HEK293 (cell line): ENCODE measurements at regions not wholly inside any gene's neighbourhood (a gene's known extent, or its start where the extent isn't known, plus 50 kb on each side); places are given as distances from the start of the nearest gene placed in this dataset.

Source experiments
- CTCF ChIA-PET: fragments of 350-600 bp; formaldehyde crosslinking; extraction: SDS; loops from one replicate; lab custom pipeline; 2021; ENCODE audit warnings: antibody characterized with exemption; lab: Yijun Ruan, JAX
- POLR2A ChIA-PET: fragments of 300-600 bp; formaldehyde crosslinking; extraction: SDS; loops from one replicate; lab custom pipeline; 2020; ENCODE audit warnings: antibody characterized with exemption, inconsistent platforms; lab: Yijun Ruan, JAX
- H3K27ac ChIP-seq: fragments of 200-500 bp; sonication (Bioruptor generic); 2 replicates; pipeline ENCODE4 v1.5.1; 2014; ENCODE audit warnings: low read depth, low read length, control low read depth, inconsistent platforms; ENCODE audit errors: extremely low read depth
- H3K36me3 ChIP-seq, 2 experiments: fragments of 200-500 bp in 1 of 2; sonication (Bioruptor generic) in 1 of 2; 1 replicate in 1 of 2; 2 replicates in 1 of 2; pipeline ENCODE4 v1.5.1; 2014 to 2017; ENCODE audit warnings: inconsistent platforms in 2 of 2, low read length in 2 of 2; ENCODE audit not compliant: control insufficient read depth in 2 of 2, insufficient read depth in 1 of 2
- H3K4me1 ChIP-seq: fragments of 200-500 bp; sonication (Bioruptor generic); 2 replicates; pipeline ENCODE4 v1.5.1; 2014; ENCODE audit warnings: mild to moderate bottlenecking, low read length, inconsistent platforms; ENCODE audit not compliant: control insufficient read depth, insufficient read depth
- H3K4me3 ChIP-seq: 2 replicates; pipeline ENCODE4 v1.5.1; 2011; ENCODE audit warnings: low read depth, mild to moderate bottlenecking, control low read depth, low read length, moderate library complexity
- H3K9me3 ChIP-seq: fragments of 200-500 bp; sonication (Bioruptor generic); 2 replicates; pipeline ENCODE4 v1.5.1; 2014; ENCODE audit warnings: low read depth, low read length, inconsistent platforms; ENCODE audit not compliant: control insufficient read depth, insufficient read depth
- HOXC10 ChIP-seq: sonication (generic); formaldehyde crosslinking; IDR thresholded peaks from 2 replicates; pipeline ENCODE4 v1.8.1; 2023; ENCODE audit warnings: mild to moderate bottlenecking, missing genetic modification reagents
- KLF8 ChIP-seq: fragments of 450-650 bp; formaldehyde crosslinking; IDR thresholded peaks from 2 replicates; pipeline ENCODE4 v1.5.1; 2016; ENCODE audit warnings: missing biosample characterization, missing genetic modification characterization
- SETDB1 ChIP-seq: IDR thresholded peaks from one replicate; pipeline ENCODE4 v1.6.1; 2017; ENCODE audit warnings: mild to moderate bottlenecking, low read length, moderate library complexity, mixed read lengths; ENCODE audit not compliant: insufficient read length
- ZIC2 ChIP-seq: fragments of 450-650 bp; formaldehyde crosslinking; IDR thresholded peaks from 2 replicates; pipeline ENCODE4 v1.5.1; 2016; ENCODE audit warnings: missing biosample characterization, missing genetic modification characterization
- ZNF184 ChIP-seq: fragments of 450-650 bp; IDR thresholded peaks from 2 replicates; pipeline ENCODE4 v1.5.1; 2018; ENCODE audit warnings: missing biosample characterization, mild to moderate bottlenecking, missing genetic modification characterization
- ZNF324 ChIP-seq: fragments of 450-650 bp; formaldehyde crosslinking; IDR thresholded peaks from 2 replicates; pipeline ENCODE4 v1.5.1; 2016; ENCODE audit warnings: missing biosample characterization, missing genetic modification characterization
- ZNF366 ChIP-seq: fragments of 450-650 bp; formaldehyde crosslinking; conservative IDR thresholded peaks from 2 replicates; pipeline ENCODE4 v1.5.1; 2016; ENCODE audit warnings: missing biosample characterization, missing genetic modification characterization
- ZNF426 ChIP-seq: fragments of 450-650 bp; formaldehyde crosslinking; IDR thresholded peaks from 2 replicates; pipeline ENCODE4 v1.5.1; 2017; ENCODE audit warnings: missing biosample characterization, missing genetic modification characterization, mild to moderate bottlenecking, inconsistent platforms, moderate library complexity
- ZNF501 ChIP-seq: fragments of 450-650 bp; formaldehyde crosslinking; IDR thresholded peaks from 2 replicates; pipeline ENCODE4 v1.5.1; 2016; ENCODE audit warnings: missing biosample characterization, missing genetic modification characterization
- ZNF701 ChIP-seq: fragments of 450-650 bp; formaldehyde crosslinking; IDR thresholded peaks from 2 replicates; pipeline ENCODE4 v1.5.1; 2016; ENCODE audit warnings: missing biosample characterization, missing genetic modification characterization
- ZSCAN30 ChIP-seq: fragments of 450-650 bp; IDR thresholded peaks from 2 replicates; pipeline ENCODE4 v1.5.1; 2018; ENCODE audit warnings: missing biosample characterization, mild to moderate bottlenecking, missing genetic modification characterization, moderate library complexity
- TF ChIP-seq, protein P1 (sequence below): fragments of 450-650 bp; formaldehyde crosslinking; IDR thresholded peaks from 2 replicates; pipeline ENCODE4 v1.5.1; 2016; ENCODE audit warnings: missing biosample characterization, missing genetic modification characterization
- TF ChIP-seq, protein P2 (sequence below): fragments of 450-650 bp; formaldehyde crosslinking; IDR thresholded peaks from 2 replicates; pipeline ENCODE4 v1.5.1; 2017; ENCODE audit warnings: missing biosample characterization, missing genetic modification characterization
- TF ChIP-seq, protein P3 (sequence below): fragments of 450-650 bp; formaldehyde crosslinking; IDR thresholded peaks from 2 replicates; pipeline ENCODE4 v1.5.1; 2016; ENCODE audit warnings: missing biosample characterization, missing genetic modification characterization
- TF ChIP-seq, protein P4 (sequence below): fragments of 450-650 bp; formaldehyde crosslinking; IDR thresholded peaks from 2 replicates; pipeline ENCODE4 v1.5.1; 2016; ENCODE audit warnings: missing biosample characterization, missing genetic modification characterization
- TF ChIP-seq, protein P5 (sequence below): fragments of 450-650 bp; formaldehyde crosslinking; IDR thresholded peaks from 2 replicates; pipeline ENCODE4 v1.5.1; 2017; ENCODE audit warnings: missing biosample characterization, missing genetic modification characterization
- TF ChIP-seq, protein P6 (sequence below): fragments of 450-650 bp; formaldehyde crosslinking; IDR thresholded peaks from 2 replicates; pipeline ENCODE4 v1.5.1; 2016; ENCODE audit warnings: missing biosample characterization, missing genetic modification characterization
- TF ChIP-seq, protein P7 (sequence below): sonication (generic); formaldehyde crosslinking; IDR thresholded peaks from 2 replicates; pipeline ENCODE4 v1.8.1; 2022; ENCODE audit warnings: mild to moderate bottlenecking, moderate library complexity, missing genetic modification reagents

DNA sequence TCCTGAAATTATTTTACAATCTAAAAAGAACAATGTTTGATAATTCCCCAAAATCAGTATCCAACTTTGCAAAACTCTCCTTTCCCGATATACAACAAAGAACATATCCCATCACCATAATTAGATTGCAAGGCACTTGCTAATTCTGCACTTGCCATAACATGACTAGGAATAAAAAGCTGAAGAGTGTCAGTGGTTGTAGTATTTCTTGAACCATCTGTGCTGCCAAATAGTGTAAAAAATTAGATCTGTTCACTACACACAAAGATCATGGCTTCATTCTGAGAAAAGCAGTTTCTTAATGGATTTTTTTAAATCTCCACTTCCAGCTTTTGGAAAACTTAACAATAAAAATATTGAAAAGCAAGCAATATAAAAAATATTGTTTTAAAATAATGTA is 259.5 kb upstream of the FAM174A start:
- TF ChIP-seq SETDB1 (no peak), ZNF366 (tag by site-specific recombination) (no peak), KLF8 (tag by site-specific recombination) (no peak), ZNF501 (tag by site-specific recombination) (no peak), ZNF701 (tag by site-specific recombination) (no peak), ZNF184 (tag by site-specific recombination) (no peak), ZSCAN30 (tag by site-specific recombination) (no peak), ZIC2 (tag by site-specific recombination) (no peak), ZNF324 (tag by site-specific recombination) (no peak), ZNF426 (no peak), HOXC10 (CRISPR knock-in tag) (no peak)
- TF ChIP-seq, protein P1, sequence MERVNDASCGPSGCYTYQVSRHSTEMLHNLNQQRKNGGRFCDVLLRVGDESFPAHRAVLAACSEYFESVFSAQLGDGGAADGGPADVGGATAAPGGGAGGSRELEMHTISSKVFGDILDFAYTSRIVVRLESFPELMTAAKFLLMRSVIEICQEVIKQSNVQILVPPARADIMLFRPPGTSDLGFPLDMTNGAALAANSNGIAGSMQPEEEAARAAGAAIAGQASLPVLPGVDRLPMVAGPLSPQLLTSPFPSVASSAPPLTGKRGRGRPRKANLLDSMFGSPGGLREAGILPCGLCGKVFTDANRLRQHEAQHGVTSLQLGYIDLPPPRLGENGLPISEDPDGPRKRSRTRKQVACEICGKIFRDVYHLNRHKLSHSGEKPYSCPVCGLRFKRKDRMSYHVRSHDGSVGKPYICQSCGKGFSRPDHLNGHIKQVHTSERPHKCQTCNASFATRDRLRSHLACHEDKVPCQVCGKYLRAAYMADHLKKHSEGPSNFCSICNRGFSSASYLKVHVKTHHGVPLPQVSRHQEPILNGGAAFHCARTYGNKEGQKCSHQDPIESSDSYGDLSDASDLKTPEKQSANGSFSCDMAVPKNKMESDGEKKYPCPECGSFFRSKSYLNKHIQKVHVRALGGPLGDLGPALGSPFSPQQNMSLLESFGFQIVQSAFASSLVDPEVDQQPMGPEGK (tag by site-specific recombination) = no peak
- TF ChIP-seq, protein P2, sequence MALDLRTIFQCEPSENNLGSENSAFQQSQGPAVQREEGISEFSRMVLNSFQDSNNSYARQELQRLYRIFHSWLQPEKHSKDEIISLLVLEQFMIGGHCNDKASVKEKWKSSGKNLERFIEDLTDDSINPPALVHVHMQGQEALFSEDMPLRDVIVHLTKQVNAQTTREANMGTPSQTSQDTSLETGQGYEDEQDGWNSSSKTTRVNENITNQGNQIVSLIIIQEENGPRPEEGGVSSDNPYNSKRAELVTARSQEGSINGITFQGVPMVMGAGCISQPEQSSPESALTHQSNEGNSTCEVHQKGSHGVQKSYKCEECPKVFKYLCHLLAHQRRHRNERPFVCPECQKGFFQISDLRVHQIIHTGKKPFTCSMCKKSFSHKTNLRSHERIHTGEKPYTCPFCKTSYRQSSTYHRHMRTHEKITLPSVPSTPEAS (tag by site-specific recombination) = no peak
- TF ChIP-seq, protein P3, sequence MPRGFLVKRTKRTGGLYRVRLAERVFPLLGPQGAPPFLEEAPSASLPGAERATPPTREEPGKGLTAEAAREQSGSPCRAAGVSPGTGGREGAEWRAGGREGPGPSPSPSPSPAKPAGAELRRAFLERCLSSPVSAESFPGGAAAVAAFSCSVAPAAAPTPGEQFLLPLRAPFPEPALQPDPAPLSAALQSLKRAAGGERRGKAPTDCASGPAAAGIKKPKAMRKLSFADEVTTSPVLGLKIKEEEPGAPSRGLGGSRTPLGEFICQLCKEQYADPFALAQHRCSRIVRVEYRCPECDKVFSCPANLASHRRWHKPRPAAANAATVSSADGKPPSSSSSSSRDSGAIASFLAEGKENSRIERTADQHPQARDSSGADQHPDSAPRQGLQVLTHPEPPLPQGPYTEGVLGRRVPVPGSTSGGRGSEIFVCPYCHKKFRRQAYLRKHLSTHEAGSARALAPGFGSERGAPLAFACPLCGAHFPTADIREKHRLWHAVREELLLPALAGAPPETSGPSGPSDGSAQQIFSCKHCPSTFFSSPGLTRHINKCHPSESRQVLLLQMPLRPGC (tag by site-specific recombination) = no peak
- TF ChIP-seq, protein P4, sequence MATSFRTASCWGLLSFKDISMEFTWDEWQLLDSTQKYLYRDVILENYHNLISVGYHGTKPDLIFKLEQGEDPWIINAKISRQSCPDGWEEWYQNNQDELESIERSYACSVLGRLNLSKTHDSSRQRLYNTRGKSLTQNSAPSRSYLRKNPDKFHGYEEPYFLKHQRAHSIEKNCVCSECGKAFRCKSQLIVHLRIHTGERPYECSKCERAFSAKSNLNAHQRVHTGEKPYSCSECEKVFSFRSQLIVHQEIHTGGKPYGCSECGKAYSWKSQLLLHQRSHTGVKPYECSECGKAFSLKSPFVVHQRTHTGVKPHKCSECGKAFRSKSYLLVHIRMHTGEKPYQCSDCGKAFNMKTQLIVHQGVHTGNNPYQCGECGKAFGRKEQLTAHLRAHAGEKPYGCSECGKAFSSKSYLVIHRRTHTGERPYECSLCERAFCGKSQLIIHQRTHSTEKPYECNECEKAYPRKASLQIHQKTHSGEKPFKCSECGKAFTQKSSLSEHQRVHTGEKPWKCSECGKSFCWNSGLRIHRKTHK (tag by site-specific recombination) = no peak
- TF ChIP-seq, protein P5, sequence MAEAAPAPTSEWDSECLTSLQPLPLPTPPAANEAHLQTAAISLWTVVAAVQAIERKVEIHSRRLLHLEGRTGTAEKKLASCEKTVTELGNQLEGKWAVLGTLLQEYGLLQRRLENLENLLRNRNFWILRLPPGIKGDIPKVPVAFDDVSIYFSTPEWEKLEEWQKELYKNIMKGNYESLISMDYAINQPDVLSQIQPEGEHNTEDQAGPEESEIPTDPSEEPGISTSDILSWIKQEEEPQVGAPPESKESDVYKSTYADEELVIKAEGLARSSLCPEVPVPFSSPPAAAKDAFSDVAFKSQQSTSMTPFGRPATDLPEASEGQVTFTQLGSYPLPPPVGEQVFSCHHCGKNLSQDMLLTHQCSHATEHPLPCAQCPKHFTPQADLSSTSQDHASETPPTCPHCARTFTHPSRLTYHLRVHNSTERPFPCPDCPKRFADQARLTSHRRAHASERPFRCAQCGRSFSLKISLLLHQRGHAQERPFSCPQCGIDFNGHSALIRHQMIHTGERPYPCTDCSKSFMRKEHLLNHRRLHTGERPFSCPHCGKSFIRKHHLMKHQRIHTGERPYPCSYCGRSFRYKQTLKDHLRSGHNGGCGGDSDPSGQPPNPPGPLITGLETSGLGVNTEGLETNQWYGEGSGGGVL (tag by site-specific recombination) = no peak
- TF ChIP-seq, protein P6, sequence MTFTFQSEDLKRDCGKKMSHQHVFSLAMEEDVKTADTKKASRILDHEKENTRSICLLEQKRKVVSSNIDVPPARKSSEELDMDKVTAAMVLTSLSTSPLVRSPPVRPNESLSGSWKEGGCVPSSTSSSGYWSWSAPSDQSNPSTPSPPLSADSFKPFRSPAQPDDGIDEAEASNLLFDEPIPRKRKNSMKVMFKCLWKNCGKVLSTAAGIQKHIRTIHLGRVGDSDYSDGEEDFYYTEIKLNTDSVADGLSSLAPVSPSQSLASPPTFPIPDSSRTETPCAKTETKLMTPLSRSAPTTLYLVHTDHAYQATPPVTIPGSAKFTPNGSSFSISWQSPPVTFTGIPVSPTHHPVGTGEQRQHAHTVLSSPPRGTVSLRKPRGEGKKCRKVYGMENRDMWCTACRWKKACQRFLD (tag by site-specific recombination) = no peak
- TF ChIP-seq, protein P7, sequence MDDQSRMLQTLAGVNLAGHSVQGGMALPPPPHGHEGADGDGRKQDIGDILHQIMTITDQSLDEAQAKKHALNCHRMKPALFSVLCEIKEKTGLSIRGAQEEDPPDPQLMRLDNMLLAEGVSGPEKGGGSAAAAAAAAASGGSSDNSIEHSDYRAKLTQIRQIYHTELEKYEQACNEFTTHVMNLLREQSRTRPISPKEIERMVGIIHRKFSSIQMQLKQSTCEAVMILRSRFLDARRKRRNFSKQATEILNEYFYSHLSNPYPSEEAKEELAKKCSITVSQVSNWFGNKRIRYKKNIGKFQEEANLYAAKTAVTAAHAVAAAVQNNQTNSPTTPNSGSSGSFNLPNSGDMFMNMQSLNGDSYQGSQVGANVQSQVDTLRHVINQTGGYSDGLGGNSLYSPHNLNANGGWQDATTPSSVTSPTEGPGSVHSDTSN (CRISPR knock-in tag) = no peak
- TF ChIP-seq, all 188 proteins: peak for 0
- Histone ChIP-seq H3K4me1 (no peaks in the 10 kb centered on the region), H3K36me3 (no peaks in the 10 kb centered on the region), H3K9me3 (no peaks in the 10 kb centered on the region), H3K27ac (no peak overlapping the region), H3K4me3 (no peak overlapping the region)
- ChIA-PET CTCF (no interaction called here), POLR2A (no interaction called here)
